Activated T-cell treated with anti-CD3 and anti-CD28 coated beads for 48 hours (primary cell): ENCODE measurements at regions not wholly inside any gene's neighbourhood (a gene's known extent, or its start where the extent isn't known, plus 50 kb on each side); places are given as distances from the start of the nearest gene placed in this dataset.

Experiments used
- DNase-seq: peaks from one replicate; pipeline ENCODE4 v3.0.0-alpha.2; 2020; ENCODE audit warnings: low read depth

DNA sequence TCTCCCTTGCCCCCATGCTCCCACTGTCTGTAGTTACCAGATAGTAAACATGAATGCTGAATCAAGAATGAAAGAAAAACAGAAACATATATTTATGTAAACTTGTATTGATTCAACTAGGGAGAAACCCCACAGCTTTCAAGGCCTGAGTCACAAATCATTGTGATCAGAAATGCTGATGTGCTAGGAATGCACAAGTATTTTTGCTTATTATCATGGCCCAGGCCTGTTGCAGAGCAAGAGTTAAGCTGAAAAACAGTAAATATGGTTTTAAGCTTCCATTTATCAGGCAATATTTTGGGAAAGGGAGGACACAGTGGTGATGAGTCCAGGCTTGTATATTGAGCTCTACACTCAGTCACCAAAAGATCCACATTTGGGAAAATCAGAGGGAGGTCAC is 669.6 kb downstream of the DIAPH3 start:
- DNase-seq = no peak

DNA sequence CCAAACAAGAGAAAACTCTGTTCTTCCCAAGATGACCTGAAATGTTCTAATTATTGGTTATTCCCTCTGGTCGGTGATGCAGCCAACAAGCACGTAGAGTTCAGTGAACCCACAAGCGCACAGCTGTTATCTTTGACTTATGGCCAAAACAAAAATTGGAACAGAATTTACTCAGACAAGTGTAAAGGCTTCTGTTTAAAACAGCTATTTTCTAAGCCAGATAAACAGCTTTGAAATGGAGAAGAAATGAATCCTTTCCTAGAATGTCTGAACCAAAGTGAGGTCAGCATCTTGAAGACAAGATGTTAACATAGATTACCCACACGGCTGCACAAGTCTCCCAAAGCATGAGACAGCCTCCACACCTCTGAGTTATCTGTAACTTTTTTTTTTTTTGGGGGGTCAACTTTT is 669.2 kb downstream of the DIAPH3 start:
- no peak for DNase-seq

DNA sequence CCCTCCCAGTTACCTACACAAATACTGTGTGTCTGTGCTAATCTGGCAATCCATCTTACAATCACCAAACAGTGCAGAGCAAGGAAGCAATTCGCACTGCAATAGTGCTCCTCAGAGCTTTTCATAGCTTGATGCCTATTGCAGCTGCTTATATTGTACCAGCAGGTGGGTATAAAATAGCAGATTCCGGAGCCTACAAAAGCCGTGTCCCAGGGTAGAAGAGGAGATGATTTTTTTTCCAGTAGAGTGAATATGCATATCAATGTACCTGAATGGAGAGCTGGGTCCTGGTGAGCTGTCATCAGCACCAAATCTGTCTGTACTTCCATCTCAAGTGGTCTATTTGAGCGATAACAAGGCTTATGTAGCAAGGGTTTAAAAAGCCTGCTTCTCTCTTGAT is 668.4 kb downstream of the DIAPH3 start:
- DNase-seq = no peak

DNA sequence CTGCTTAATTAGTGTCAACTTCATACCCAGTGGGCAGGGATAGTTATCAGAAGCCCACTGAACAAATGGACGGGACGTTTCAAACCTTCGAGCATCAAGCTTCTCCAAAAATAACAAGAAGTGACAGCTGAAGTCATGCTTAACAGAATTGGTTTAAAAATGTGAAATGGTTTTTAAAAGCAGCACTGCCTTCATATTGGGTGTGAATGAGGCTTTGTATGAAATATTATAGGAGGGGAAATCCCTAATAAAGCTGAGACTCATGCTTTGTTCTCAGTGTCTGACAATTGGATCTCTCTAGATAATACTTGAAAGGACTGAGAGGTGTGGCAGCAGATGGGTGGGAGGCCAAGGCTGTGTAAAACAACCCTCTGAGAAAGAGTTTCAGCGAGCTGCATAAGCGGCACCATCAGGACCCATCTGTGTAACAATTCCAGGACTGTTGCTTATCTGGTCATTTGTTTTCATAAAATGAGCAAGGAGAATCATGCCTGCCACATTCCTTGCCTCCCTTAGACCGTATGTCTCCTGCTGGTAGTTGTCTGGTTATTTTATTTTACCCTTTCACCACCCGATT is 667.7 kb downstream of the DIAPH3 start:
- no peak for DNase-seq

DNA sequence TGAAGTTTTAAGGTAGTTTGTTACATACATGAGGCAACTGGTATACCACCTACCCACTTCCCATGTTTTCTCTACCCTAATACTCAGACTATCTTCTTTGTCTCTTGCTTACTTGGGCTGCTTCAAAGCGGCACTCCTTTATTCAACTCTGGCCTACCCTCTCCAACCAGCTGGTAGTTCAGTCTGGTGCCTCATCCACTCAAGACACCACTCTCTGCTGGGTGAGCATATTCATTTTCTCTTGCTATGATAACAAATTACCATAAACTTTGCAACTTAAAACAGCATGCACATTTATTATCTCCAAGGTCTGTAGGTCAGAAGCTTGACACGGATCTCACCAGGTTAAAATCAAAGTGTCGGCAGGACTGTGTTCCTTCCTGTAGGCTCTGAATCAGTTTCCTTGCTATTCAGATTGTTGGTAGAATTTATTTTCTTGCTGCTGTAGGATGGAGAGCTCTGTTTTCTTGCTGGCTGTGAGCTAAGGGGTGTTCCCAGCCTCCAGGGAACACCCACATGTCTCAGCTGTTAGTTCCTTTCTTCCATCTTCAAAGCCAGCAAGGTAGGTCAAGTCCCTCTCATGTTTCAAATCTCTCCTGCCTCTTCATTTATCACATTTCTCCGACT is 666.0 kb downstream of the DIAPH3 start:
- DNase-seq = no peak

DNA sequence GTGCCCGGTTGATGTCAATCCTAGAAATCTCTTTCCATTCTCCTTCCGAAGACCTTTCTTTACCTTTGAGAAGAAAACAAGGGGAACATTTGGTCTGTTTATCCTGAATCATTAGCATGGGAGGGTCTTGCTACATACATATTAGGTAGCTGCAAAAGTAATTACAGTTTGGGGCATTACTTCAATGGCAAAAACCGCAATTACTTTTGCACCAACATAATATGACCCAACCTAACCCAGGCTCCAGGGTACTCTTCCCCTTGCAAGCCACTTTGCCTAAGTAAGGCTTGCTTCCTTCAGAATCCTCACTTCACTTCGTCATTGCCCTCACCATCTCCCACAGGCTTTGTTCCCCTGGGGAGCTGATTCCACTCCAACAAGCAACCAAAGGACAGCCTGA is 662.7 kb downstream of the DIAPH3 start:
- DNase-seq = no peak

DNA sequence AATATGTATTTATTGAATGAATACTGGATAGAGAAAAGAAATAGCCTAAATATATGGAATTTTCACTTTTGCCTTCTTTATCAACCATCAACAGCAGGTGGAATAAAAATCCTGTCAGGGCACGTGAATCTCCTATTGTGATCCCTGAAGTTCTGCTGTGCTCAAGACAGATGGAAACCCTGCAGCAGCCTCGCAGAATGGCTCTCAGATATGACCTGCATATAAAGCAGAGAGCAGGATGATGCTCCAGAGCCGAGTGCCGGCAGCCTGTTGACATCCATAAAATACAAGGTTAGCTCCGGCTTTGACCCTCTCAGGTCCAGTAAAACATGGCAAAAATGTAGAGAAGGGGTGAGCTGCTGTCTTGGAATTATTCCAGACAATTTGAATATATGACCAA is 659.3 kb downstream of the DIAPH3 start:
- DNase-seq = no peak

DNA sequence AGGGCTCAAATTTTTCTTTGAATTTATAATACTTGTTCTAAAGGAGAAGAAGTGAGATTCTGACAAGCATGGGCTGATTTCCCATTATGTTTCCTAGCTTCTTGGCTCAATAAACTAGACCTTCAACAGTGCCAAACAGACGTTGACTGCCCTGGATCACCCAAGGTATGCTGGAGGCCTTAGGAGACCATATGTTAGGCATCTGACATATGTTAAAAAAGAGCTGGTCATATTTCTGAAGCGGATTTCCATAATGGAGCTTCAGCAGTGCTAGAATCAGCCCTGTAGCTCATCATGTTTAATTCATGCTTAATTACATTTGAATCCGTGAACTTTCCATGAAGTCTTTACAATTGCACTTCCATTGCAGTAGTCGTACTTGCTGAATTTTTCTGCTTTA is 653.3 kb downstream of the DIAPH3 start:
- DNase-seq = no peak

DNA sequence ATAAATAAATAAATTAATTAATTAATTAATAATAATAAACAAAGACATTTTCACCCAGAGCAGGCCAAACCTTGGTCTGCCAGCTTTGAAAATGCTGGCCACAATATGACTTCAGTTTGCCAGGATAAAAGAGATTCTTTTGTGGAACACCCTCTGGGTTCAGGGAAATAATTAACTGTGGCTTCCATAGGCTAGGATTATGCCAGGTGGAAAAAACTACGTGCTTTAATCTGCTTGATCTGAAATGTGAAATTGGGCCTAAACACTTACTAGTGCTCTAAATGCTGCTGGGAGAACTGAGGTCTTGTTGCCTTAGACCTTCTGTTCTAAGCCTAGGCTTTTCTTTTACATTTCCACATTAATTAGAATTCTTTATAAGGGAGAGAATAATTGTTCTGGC is 650.0 kb downstream of the DIAPH3 start:
- no peak for DNase-seq

DNA sequence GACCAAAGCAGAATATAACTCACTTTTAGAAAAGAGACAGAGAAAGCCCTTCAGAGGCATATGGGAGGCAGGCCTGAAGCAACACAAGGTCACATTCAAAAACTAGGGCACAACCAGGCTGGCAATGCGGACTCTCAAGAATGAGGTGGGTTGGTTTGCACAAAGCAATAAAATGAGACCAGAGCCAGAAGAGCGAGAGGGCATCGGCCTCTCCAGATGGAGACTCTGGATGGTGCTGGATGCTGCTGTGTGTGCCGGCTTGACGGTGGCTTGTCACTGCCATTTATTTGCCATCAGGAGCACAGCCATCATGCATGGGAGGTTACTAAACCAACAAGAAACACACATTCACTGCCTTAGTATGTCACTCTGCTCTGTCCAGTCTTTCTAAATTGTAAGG is 649.4 kb downstream of the DIAPH3 start:
- no peak for DNase-seq

DNA sequence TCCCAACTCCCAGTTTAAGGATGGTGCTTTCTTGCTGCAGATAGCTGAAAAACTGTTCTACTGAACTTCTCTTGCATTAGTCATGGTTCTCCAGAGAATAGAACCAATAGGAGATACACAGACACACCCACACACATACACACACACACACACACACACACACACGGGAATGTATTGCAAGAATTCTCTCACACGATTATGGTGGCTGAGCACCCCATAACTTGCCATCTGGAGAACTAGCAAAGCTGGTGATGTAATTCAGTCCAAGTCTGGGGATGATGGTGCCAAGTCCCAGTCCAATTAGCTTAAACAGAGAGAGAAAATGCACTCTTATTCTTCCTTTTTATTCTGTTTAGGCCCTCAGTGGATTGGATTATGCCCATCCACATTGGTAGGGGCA is 643.9 kb downstream of the DIAPH3 start:
- no peak for DNase-seq

DNA sequence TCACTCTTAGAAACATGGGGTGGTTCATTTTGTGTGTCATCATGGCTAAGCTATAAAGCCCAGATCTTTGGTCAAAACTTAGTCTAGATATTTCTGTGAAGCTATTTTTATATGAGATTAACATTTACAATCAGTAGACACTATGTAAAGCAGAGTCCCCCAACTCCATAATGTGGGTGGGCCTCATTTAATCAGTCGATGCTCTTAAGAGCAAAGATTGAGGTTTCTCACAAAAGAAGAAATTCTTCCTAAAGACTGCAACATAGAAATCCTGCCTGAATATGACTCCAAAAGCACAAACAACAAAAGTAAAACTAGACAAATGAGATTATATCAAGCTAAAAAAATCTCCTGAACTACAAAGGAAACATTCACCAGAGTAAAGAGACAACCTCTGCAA is 642.2 kb downstream of the DIAPH3 start:
- DNase-seq = no peak

DNA sequence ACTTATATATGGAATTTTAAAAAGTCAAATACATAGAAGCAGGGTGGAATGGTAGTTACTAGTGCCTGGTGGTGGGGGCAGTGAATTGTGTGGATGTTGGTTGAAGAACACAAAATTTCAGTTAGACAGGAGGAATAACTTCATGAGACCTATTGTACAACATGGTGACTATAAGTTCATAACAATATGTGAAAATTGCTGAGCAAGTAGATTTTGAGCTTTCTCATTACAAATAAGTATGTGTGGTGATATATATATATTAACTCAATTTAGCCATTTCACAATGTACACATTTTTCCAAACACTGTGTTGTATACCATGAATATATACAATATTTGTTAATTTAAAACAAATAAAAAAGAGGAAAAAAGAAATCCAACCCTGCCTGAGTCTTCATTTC is 641.1 kb downstream of the DIAPH3 start:
- no peak for DNase-seq

DNA sequence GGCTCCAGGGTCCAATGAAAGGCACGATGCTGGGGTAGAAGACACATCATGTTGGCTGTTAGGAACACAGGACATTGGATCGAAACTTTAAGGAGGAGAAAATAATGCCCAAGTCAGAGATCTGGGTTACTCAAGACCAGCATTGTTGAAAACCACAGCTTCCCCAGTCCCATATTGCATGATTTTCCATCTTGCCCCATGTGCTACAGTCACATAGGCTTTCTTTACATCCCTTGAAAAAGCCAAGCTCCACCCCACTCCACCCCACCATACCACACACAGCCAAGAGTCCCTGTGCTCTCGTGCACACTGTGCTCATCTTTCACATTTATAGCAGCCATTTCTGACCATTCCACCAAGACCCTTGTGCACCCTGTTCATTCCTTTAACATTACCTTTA is 636.2 kb downstream of the DIAPH3 start:
- no peak for DNase-seq

DNA sequence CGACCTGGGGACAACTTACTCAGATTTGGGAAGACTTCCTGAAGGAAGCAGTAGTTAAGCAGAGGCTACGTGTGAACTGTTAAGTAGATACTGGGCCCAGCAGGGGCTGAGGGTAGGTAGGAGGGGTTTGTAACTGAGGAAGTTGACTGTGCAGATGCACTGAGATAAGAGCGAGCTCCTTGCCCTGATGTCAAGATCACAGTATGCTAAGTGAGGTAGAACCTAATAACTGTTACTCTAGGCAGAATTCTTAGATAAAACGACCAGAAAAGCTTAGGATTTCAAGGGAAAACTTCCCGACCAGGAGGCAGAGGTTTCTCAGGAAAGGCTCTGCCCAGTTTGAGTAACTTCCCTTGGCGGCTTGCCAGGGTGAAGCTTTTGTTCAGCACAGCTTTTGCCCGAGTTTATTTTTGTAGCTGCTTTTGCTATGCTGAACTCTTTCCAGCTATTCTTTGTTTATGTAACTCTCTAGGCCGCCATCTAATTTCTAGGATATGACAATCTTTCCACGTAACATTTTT is 632.1 kb downstream of the DIAPH3 start:
- DNase-seq = no peak

DNA sequence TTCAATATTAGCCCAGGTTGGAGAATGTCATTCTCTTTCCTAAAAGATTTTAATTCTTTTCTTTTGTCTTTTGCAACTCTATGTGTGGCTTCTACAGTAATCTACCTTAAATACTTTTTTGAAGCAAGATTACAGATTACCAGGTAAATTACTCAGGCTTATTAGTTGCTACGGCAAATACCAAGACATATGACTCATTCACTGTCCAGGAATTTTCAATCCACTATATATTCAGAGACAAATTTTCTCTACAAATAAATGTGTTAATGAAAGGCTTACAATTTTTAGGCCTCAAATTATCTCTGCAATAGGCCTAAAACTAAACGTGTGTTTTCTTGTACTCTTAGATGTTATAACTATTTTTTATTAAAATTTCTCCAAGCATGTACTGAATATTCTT is 631.3 kb downstream of the DIAPH3 start:
- DNase-seq = no peak

DNA sequence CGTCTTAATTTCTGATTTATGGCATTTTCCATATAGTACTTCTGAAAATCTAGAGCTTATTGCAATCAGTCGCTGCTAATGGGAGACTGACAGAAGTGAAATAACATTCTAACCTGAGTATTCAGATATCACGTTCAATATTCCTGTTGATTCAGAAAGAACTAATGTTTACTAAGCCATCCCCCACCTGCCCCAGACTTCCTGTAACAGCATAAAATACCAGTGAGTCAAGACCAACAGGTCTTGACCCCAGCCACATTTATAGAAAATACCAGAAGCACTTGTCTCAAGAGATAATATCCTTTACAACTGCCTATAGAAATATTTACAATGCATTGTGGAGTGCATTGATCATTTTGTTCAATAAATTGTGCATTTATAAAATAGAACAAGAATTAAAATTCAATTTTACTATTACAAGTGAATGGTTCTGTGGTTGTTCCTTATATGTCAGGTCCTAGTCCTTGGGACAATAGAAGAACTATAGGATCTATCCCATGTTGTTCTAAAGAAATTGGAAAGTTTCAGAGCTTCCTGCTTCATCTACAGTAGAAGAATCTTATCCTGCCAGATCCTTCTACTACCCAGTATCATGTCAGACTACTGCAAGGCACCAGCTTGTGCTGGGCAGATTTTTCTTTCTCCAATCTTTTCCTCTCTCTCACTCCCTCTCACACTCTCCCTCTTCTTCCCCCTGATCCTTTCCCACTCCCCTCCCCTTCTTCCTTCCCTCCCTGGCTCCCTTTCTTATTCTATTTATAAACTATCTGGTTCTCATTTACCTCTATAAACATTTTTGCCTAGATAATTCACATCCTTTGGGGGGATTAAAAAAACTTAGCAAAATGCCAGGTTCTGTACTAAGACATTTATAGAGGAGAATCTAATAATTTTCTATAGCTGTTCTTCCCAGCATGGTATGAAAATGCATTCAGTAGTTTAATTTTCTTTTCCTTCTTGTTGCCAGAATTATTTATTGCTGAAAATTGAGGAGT is 629.9 kb downstream of the DIAPH3 start:
- DNase-seq = no peak

DNA sequence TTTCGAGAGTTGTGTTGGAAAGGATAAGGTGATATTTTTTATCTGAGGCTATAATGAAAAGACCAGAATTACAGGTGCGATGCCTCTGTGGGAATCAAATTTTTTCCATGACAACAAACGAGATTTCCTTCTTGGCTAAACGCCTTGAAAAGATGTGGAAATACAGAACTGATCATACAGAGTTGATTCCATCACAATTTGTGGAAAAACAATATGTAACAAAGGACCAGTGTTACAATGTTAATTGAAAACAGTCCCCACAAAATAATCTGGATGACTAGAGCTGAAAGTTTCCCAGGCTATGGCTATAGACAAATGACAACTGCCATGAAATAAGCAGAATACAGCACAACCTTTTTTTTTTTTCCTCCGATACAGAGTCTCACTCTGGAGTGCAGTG is 628.9 kb downstream of the DIAPH3 start:
- DNase-seq = no peak

DNA sequence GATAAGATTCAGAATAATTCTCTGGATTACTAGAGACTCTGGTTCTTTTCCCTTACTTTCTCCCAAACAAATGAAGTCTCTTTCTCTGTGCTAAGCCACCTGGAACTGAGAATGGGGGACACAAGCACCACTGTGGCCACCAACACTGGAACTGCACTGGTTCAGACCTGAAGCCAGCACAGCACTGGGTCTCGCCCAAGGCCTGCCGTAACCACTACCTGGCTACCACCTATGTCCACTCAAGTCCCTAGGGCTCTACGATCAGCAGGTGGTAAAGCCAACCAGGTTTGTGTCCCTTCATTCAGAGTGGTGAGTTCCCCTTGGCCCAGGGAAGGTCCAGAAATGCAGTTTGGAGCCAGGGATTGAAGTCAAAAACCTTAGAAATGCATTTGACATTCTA is 626.2 kb downstream of the DIAPH3 start:
- DNase-seq = no peak

DNA sequence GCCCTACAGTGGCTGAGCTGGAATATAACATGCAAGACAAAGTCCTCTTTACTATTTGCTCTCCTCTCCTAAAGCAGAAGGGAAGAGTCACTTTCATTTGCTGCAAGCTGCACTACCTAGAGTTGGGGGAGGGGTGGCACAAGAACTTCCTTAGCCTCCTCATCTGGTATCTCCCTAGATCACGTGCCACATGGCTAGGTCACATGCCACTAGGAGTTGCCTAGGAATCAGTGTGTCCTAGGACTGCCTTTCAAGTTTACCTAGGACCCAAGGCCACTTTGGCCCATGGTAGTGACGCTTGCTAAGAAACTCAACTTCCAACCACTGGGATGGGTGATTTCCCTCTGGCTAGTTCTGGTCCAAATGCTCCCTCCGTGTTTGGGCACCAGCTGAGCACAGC is 625.2 kb downstream of the DIAPH3 start:
- no peak for DNase-seq

DNA sequence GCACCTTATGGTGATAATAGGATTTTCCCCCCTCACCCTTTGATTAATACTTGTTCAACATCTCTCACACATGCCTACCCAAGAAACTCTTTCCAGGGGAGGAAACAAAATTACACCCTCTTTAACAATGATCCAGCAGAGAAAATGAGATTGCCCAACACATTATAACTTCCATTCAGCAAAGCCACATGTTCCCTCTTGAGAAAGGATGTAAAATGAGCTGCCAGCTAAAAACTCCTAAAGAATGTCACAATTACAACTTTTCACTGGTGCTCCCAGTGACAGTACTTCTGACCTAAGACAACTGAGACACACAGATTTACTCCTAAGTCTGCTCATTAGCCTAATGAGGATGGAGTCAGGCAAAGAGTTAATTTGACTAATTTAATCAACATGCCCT is 621.4 kb downstream of the DIAPH3 start:
- DNase-seq = no peak

DNA sequence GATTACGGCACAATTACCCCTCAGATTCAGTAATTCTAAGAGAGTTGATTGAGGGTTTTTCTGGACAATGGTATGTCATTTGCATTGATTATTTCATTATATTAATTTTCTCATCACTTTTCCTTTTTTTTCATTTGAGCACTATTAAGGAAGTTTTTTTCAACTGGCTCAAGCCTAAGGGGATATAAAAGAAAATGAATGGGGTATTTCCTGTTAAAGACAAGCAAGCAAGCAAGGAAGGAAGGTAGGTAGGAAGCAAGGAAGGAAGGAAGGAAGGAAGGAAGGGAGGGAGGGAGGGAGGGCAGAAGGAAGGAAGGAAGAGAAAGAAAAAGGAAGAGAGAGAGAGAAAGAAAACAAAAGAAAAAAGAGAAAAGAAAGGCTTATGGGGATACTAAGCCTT is 620.3 kb downstream of the DIAPH3 start:
- no peak for DNase-seq

DNA sequence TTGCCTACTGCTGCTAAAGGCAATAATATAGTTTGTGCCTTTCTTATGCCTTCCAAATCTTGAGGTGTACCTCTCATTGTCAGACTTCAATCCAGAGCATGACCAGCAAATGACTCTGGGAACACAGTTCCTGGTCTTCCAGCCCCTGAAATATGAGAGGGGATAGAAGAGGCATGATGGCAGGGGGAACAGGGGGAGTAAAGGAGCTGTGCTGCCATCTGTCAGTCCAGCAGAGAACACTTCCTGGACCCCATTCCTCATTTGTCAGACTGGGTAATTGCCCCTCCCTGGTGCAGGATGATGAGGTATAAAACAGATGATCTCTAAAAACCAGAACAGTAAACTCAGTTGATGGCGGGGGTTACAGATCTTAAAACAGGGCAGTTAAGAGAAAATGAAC is 618.7 kb downstream of the DIAPH3 start:
- DNase-seq = no peak
